ENCODE measurements at regions not wholly inside any gene's neighbourhood (a gene's known extent, or its start where the extent isn't known, plus 50 kb on each side); places are given as distances from the start of the nearest gene placed in this dataset.

- ATAC-seq (no peak), DNase-seq (no peak)
- H3K4me3 ChIP-seq = no peak overlapping the region
- no peaks in the 10 kb centered on the region for H3K9me3 ChIP-seq
- H3K36me3 ChIP-seq = no peaks in the 10 kb centered on the region
- intact Hi-C loops (cut with DNase I) = no loop called here
- H3K27ac ChIP-seq = no peak overlapping the region
- no peaks in the 10 kb centered on the region for H3K27me3 ChIP-seq
- TF ChIP-seq CTCF (IDR thresholded peaks at IDR 0.05) (no peak), POLR2A (IDR thresholded peaks at IDR 0.05) (no peak)
- no peaks in the 10 kb centered on the region for H3K4me1 ChIP-seq
These were observed 616.7 kb downstream of the SUCLG1 start for GRCh38 chr2:83842421-83842820.

- Histone ChIP-seq H3K9me3 (no peaks in the 10 kb centered on the region), H3K36me3 (no peaks in the 10 kb centered on the region), H3K4me3 (no peak overlapping the region), H3K4me1 (no peaks in the 10 kb centered on the region), H3K27me3 (no peaks in the 10 kb centered on the region), H3K27ac (no peak overlapping the region)
- intact Hi-C loops (cut with DNase I) = no loop called here
- ATAC-seq (no peak), DNase-seq (no peak)
- WGBS, 4 donors = 59 to 77% (median 73%) methylated on average over 3 of the region's 3 CpGs
- TF ChIP-seq CTCF (IDR thresholded peaks at IDR 0.05) = no peak
- no peak for TF ChIP-seq POLR2A (IDR thresholded peaks at IDR 0.05)
These were observed 621.3 kb downstream of the SUCLG1 start for GRCh38 chr2:83837823-83838222.

GRCh38 chr2:83827618-83828017, 631.5 kb downstream of the SUCLG1 start:
- H3K4me3 ChIP-seq = no peak overlapping the region
- H3K27me3 ChIP-seq = no peaks in the 10 kb centered on the region
- DNase-seq (no peak), ATAC-seq (no peak)
- no peaks in the 10 kb centered on the region for H3K36me3 ChIP-seq
- WGBS, 4 donors = 92 to 97% (median 93%) methylated on average over 2 of the region's 2 CpGs
- H3K4me1 ChIP-seq = no peaks in the 10 kb centered on the region
- H3K27ac ChIP-seq = no peak overlapping the region
- TF ChIP-seq POLR2A (IDR thresholded peaks at IDR 0.05) (no peak), CTCF (IDR thresholded peaks at IDR 0.05) (no peak)
- intact Hi-C loops (cut with DNase I) = no loop called here
- peaks cover 0 to 5% (median 0%) of the 10 kb centered on the region in 12 donors for H3K9me3 ChIP-seq

- WGBS, 4 donors = 68 to 78% (median 75%) methylated on average over 5 of the region's 5 CpGs
- DNase-seq (no peak), ATAC-seq (no peak)
- H3K9me3 ChIP-seq = peaks cover 0 to 5% (median 0%) of the 10 kb centered on the region in 12 donors
- H3K27ac ChIP-seq = no peak overlapping the region
- no peaks in the 10 kb centered on the region for H3K36me3 ChIP-seq
- TF ChIP-seq POLR2A (IDR thresholded peaks at IDR 0.05) (no peak), CTCF (IDR thresholded peaks at IDR 0.05) (no peak)
- intact Hi-C loops (cut with DNase I) = no loop called here
- no peaks in the 10 kb centered on the region for H3K27me3 ChIP-seq
- no peaks in the 10 kb centered on the region for H3K4me1 ChIP-seq
- no peak overlapping the region for H3K4me3 ChIP-seq
These were observed 632.5 kb downstream of the SUCLG1 start for GRCh38 chr2:83826577-83826976.

Data from heart left ventricle (tissue), 16 donors.